ENCODE measurements at regions not wholly inside any gene's neighbourhood (a gene's known extent, or its start where the extent isn't known, plus 50 kb on each side); places are given as distances from the start of the nearest gene placed in this dataset.

GRCh38 chr6:165849534-165850430, 186.7 kb upstream of the PDE10A start:
- no peak overlapping the region for H3K4me3 ChIP-seq (ENCODE audit: low read depth, low read length)
- TF ChIP-seq CTCF (IDR thresholded peaks at IDR 0.05; ENCODE audit: low read depth, low read length), result no peak

DNA sequence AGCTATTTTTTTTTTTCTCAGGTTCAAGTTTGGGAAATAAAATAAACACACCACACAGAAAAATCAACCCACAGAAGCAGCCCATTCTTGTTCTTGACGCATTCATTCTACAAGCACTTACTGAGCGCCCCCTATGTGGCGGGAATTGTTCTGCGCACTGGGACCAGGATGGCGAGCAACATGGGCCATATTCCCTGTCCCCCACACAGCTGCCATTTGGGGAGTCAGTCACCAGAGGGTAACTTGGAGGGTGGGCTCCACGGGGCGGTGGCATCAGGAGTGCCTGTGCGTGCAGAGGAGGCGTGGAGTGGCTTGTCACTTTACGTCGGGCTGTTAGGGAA, 185.0 kb upstream of the PDE10A start:
- TF ChIP-seq CTCF (IDR thresholded peaks at IDR 0.05; ENCODE audit: low read depth, low read length), result no peak
- H3K4me3 ChIP-seq (ENCODE audit: low read depth, low read length), result no peak overlapping the region

- H3K4me3 ChIP-seq (ENCODE audit: low read depth, low read length), result no peak overlapping the region
- no peak for TF ChIP-seq CTCF (IDR thresholded peaks at IDR 0.05; ENCODE audit: low read depth, low read length)
Measured at GRCh38 chr6:165847407-165848085, 184.5 kb upstream of the PDE10A start.

- TF ChIP-seq CTCF (IDR thresholded peaks at IDR 0.05; ENCODE audit: low read depth, low read length), result no peak
- no peak overlapping the region for H3K4me3 ChIP-seq (ENCODE audit: low read depth, low read length)
Measured at GRCh38 chr6:165846123-165846966, 183.3 kb upstream of the PDE10A start.

DNA sequence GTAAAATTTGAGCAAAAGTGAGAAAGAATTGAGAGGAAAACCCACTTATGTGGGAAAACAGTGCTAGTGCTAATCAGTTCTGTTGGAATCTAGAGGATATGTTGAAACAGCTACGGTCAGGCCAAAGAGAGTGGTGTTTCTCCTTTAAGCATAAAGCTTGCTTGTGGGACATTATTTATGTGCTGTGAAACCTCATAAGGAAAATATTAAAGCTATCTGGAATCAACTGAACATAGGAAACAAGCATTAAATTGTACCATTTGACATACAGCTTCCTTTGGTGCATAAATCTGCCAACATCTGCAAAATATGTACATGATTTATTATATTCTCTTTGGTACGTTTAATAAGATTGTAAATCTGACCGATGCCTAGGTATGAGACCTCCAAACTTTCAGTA, 182.5 kb upstream of the PDE10A start:
- no peak overlapping the region for H3K4me3 ChIP-seq (ENCODE audit: low read depth, low read length)
- no peak for TF ChIP-seq CTCF (IDR thresholded peaks at IDR 0.05; ENCODE audit: low read depth, low read length)

- H3K4me3 ChIP-seq (ENCODE audit: low read depth, low read length), result no peak overlapping the region
- no peak for TF ChIP-seq CTCF (IDR thresholded peaks at IDR 0.05; ENCODE audit: low read depth, low read length)
Measured at GRCh38 chr6:165844801-165845364, 181.8 kb upstream of the PDE10A start.

Data from WI38 (cell line).